ENCODE measurements at regions not wholly inside any gene's neighbourhood (a gene's known extent, or its start where the extent isn't known, plus 50 kb on each side); places are given as distances from the start of the nearest gene placed in this dataset.

- Mint-ChIP-seq H3K27ac (ENCODE audit: unreplicated experiment) (peak overlapping the region; percentile 30), H3K36me3 (ENCODE audit: low read depth) (no peaks in the 10 kb centered on the region), H3K9me3 (no peaks in the 10 kb centered on the region), H3K4me1 (peaks cover 16% of the 10 kb centered on the region), H3K27me3 (ENCODE audit: low read depth) (no peaks in the 10 kb centered on the region), H3K4me3 (no peak overlapping the region)
- no peak for DNase-seq (ENCODE audit: low read depth, low spot score)
- TF ChIP-seq CTCF (conservative IDR thresholded peaks at IDR 0.05) = no peak
These were observed 253.3 kb downstream of the BUD13 start for GRCh38 chr11:116519499-116519898.

GRCh38 chr11:116518141-116518540 is 254.6 kb downstream of the BUD13 start:
- no peak overlapping the region for H3K27ac Mint-ChIP-seq (ENCODE audit: unreplicated experiment)
- no peaks in the 10 kb centered on the region for H3K27me3 Mint-ChIP-seq (ENCODE audit: low read depth)
- no peak for TF ChIP-seq CTCF (conservative IDR thresholded peaks at IDR 0.05)
- peaks cover 16% of the 10 kb centered on the region for H3K4me1 Mint-ChIP-seq
- H3K36me3 Mint-ChIP-seq (ENCODE audit: low read depth) = no peaks in the 10 kb centered on the region
- H3K9me3 Mint-ChIP-seq = no peaks in the 10 kb centered on the region
- DNase-seq (ENCODE audit: low read depth, low spot score) = no peak
- no peak overlapping the region for H3K4me3 Mint-ChIP-seq

GRCh38 chr11:116517584-116517983 is 255.2 kb downstream of the BUD13 start:
- Mint-ChIP-seq H3K4me1 (peaks cover 16% of the 10 kb centered on the region), H3K4me3 (no peak overlapping the region), H3K27me3 (ENCODE audit: low read depth) (no peaks in the 10 kb centered on the region), H3K9me3 (no peaks in the 10 kb centered on the region), H3K36me3 (ENCODE audit: low read depth) (no peaks in the 10 kb centered on the region), H3K27ac (ENCODE audit: unreplicated experiment) (no peak overlapping the region)
- TF ChIP-seq CTCF (conservative IDR thresholded peaks at IDR 0.05) = no peak
- no peak for DNase-seq (ENCODE audit: low read depth, low spot score)

GRCh38 chr11:116517077-116517476 is 255.7 kb downstream of the BUD13 start:
- no peak overlapping the region for H3K4me3 Mint-ChIP-seq
- H3K27ac Mint-ChIP-seq (ENCODE audit: unreplicated experiment) = no peak overlapping the region
- H3K27me3 Mint-ChIP-seq (ENCODE audit: low read depth) = no peaks in the 10 kb centered on the region
- no peaks in the 10 kb centered on the region for H3K9me3 Mint-ChIP-seq
- H3K4me1 Mint-ChIP-seq = peaks cover 16% of the 10 kb centered on the region
- TF ChIP-seq CTCF (conservative IDR thresholded peaks at IDR 0.05) = no peak
- DNase-seq (ENCODE audit: low read depth, low spot score) = no peak
- no peaks in the 10 kb centered on the region for H3K36me3 Mint-ChIP-seq (ENCODE audit: low read depth)

- no peak for TF ChIP-seq CTCF (conservative IDR thresholded peaks at IDR 0.05)
- H3K27me3 Mint-ChIP-seq (ENCODE audit: low read depth) = no peaks in the 10 kb centered on the region
- no peak overlapping the region for H3K4me3 Mint-ChIP-seq
- DNase-seq (ENCODE audit: low read depth, low spot score) = no peak
- H3K27ac Mint-ChIP-seq (ENCODE audit: unreplicated experiment) = no peak overlapping the region
- no peaks in the 10 kb centered on the region for H3K36me3 Mint-ChIP-seq (ENCODE audit: low read depth)
- H3K4me1 Mint-ChIP-seq = peaks cover 16% of the 10 kb centered on the region
- H3K9me3 Mint-ChIP-seq = no peaks in the 10 kb centered on the region
These were observed 257.1 kb downstream of the BUD13 start for GRCh38 chr11:116515664-116516184.

GRCh38 chr11:116513894-116514293 is 258.9 kb downstream of the BUD13 start:
- Mint-ChIP-seq H3K36me3 (ENCODE audit: low read depth) (no peaks in the 10 kb centered on the region), H3K9me3 (no peaks in the 10 kb centered on the region), H3K27me3 (ENCODE audit: low read depth) (peaks cover 6% of the 10 kb centered on the region), H3K4me3 (no peak overlapping the region), H3K4me1 (peaks cover 17% of the 10 kb centered on the region), H3K27ac (ENCODE audit: unreplicated experiment) (no peak overlapping the region)
- peak; percentile 36 for DNase-seq (ENCODE audit: low read depth, low spot score)
- peak; percentile 53 for TF ChIP-seq CTCF (conservative IDR thresholded peaks at IDR 0.05)
